NCI-H446 treated with DMSO at 0.1 percent for 48 hours (cell line): ENCODE measurements at regions not wholly inside any gene's neighbourhood (a gene's known extent, or its start where the extent isn't known, plus 50 kb on each side); places are given as distances from the start of the nearest gene placed in this dataset.

Source experiments
- DNase-seq: peaks from one replicate; lab custom pipeline; 2025; lab: John Stamatoyannopoulos, UW

DNA sequence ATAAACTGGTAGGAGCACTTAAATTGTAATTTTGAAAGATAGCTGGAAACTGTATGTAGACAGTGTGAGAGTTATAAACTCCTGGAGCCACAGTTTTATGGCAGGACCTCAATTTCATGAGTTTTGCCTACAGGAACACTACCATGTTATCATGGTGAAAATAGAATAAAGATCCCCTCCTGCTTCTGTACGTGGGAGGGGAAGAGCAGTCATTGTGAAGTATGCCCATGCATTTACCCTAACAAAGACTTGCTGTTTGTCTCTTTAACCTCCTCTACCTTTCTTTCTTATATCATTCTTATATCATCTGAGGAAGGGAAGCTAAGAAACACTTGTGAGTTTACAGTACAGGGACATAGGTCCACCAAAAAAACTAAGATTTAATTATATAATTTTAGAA is 327.0 kb downstream of the PCDH10 start:
- DNase-seq: no peak

DNA sequence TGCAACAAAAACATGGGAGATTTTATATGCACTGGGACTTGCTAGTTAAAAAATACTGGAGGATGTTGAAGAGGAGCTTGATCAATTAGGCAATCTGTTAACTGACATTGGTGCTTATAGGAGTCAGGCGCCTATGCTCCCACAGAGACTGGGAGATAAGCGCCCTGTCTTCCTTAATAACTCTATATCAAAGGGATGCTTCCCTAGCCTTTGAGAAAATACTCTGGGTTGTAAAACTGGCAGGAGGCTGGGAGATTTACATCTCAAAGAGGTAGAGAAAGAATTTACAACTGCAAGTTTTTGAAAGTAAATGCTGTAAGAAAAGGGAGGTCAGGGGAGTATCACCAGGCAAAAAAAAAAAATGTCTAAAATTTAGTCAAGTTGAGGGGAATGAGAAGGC is 325.4 kb downstream of the PCDH10 start:
- no peak for DNase-seq

DNA sequence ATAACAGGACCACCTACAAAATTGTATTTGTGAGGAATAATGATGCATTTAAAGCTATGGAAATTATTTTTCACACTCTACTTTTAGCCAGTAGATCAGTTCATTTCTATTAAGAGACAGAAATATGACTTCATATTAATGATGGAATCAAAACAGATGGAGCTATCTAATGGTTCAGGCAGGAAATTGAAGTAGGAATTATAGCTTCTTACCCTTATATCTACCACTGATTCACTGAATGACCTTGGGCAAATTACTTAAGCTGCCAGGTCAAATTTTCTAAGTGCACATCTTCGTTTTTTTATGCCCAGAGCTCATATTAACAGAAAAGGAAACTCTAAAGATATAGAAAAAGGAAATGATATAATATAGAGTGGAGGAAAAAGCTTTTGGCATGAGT is 323.1 kb downstream of the PCDH10 start:
- DNase-seq: no peak

DNA sequence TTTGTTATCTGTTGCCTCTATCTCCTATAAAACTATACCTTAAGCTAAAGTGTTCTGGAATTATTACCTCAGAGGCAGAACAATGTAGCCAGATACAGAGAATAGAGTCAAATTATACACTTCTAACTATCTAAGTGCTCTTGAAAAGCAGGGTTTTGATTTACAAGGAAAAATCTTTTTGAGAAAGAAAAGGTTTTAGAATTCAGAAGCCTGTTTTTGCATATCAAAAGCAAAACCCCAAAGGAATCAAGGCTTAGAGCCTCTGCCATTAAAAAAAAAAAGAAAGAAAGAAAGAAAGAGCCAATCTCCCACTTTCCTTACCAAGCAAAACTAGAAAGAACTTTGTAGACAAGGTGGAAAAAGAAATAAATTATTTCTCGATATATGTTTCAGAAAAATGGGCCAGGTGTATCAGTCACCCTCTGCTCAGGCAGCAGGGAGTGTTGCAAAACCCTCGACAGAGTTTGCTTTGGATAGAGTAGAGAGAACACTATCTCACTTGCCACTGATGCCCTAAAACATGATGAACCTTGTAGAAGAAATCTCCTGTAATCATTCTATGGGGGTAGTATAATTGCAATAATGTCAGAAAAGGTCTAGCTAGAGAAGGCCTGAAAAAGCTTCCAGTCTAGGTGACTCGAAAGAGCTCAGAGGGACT is 318.3 kb downstream of the PCDH10 start:
- DNase-seq: no peak

DNA sequence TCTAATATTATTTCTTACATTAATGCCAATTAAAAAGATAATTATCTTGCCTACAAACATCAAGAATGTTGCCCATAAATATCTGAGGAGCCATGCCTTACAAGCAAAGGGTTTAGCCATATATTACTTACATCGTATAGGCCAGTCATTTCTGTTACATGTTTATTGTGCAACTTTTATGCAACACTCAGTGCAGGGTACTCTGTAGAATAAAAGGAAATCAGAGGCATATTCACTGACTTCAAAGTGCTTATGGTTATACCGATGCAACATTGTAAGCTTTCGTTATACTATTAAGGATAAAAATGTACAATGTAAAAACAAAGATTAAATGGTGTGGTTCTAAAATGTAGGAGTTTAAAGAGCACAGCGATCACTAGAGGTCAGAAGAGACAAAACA is 315.9 kb downstream of the PCDH10 start:
- DNase-seq: no peak

DNA sequence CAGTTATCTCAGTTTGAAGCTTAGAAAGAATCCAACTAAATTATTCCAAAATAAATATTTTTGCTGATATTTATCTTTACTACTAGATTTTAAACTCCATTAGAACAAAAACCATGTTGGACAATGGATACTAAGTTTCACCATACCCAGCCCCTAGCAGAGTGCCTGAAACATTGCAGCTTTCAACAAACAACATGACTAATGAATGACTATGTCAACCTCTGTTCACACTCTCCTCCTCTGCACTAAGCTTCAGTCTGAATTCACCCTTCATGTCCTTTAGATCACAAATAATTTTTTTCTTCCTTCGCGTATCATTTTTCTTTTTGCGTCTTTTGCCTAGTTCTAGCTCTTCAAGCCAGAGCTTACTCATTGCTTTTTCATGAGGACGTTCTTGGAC is 315.2 kb downstream of the PCDH10 start:
- no peak for DNase-seq

DNA sequence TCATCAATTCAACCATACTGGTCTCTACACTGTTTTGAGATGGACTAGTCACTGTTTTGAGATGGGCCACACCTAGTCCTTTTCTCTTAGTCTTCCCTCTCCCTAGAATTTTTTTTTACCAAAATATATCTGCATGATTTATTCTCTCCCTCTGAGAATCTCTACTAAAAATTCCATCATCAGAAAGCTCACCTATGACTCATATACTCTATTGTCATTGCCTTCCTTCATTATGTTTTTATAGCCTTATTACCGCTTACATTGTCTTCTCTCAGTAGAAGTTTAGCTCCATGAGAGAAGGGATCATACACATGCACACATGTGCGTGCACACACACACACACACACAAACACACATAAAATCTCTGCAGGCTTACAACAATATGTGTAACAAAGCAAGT is 303.6 kb downstream of the PCDH10 start:
- DNase-seq: no peak

DNA sequence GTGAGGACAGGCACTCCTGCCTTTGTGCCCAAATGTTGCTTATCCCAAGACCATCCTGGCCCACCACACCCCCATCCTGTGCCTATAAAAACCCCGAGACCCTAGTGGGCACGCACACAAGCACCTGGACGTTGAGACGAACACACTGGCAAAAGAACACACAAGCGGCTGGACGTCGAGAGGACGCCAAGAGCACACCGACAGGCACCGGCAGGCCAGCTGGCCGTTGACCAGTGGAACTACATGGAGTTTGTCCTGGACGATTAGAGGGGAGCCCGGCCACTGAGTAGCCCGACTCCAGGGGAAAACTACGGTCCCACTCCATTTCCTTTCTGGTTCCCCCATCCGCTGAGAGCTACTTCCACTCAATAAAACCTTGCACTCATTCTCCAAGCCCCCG is 301.7 kb downstream of the PCDH10 start:
- no peak for DNase-seq

DNA sequence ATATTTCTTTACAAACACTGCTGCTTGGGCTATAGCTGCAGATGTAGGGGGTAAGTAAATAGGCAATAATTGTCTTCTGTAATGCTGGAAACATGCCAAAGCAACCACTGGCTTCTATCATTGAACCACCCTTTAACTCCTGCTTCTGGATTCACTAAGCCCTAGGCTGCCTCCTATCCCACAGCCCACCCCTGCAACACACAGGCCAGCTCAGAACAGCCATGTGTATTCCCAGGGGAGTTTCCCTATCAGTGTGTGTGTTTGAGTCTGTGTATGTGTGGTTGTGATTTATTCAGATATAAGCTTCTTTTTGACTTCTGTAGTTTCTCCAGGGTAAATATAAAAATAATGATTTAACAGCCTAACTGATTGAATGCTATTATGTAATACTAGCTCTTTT is 291.3 kb downstream of the PCDH10 start:
- DNase-seq: no peak

DNA sequence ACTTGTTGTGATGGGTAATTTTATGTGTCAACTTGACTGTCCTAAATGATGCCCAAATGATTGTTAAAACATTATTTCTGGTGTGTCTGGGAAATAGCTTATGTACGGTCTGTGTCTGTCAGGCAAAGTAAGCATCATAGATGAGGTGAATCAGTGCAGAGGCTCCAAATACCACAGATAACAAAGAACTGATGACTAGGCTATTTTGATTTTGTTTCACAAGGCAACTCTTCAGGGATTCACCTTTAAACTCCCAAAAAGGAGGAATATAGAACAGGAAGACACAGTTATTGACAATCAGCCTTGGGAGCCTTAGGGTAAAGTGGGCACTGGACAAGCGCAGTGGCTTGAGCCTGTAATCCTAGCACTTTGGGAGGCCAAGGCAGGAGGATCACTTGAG is 290.7 kb downstream of the PCDH10 start:
- no peak for DNase-seq

DNA sequence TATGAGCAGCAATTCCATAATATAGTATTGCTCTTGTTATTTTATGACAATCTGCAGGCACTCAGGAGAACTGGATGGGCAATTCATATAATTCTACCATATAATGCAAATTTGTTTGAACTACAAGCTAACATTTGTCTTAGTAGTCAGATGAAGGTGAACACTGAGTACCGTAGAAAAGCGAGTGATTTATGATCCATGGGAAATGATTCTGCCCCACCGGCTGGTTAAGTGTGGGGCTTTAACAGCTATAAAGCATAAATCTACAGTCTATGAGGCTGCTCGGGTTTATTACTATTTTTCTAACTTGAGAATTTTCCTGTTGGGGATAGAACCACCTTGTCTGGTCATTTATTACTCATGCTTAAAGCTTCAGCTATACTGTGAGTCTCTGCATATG is 275.5 kb downstream of the PCDH10 start:
- no peak for DNase-seq

DNA sequence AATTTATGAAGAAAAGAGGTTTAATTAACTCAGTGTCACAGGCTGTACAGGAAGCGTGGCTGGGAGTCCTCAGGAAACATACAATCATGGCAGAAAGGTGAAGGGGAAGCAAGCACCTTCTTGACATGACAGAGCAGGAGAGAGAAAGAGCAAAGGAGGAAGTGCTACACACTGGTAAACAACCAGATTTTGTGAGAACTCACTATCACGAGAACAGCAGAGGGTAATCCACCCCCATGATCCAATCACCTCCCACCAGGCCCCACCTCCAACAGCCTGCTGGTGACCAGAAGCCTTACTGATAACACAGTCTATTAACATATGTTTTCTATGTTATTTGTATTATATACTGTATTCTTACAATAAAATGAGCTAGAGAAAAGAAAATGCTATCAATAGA is 254.8 kb downstream of the PCDH10 start:
- DNase-seq: no peak

DNA sequence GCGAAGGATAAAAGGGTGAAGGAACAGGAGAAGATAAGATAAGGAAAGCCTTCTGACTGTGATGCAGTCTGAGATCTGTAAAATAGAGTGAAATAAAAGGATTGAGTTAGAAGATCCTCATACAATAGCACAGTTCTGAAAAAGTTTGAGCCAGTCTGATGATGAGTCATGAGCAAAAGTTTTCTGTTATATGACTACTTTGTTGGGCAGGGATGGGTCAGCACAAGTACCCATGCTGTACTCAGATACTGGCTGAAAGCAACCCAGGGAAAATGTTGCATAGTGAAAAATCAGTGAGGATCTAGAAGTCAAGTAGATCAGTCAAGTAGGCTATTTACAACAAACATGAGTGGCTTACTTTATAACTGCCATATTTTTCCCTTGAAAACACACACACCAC is 253.5 kb downstream of the PCDH10 start:
- DNase-seq: no peak

DNA sequence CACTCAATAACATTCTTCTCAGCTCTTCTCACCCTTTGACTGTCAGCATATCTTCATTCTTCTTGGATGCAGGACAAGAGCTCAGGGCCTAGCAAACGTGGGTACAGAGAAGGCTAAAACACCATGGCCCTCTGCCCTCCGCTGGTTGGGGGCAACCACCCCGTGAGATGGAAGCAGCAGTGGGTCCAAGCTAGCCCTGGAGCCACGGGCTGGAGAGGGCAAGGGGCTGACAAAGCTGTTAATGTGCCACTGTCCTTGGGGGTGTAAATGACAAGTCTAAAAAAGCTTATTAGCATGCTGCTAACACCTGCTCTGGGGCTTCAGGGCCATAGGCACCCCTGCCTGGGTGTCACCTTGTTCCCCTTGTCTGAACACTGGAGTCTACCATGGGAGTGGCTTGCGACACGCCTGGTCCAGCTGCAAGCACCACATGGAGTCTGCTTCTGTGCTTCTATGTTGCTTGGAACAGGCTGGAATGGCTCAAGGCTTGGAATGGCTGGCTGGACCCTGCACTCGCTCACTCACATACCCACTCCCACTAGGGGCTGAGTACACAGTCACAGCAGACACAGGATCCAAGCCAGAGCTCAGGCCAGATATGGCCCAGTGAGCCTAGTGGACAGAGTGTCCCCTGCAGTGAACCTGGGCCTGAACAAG is 246.0 kb downstream of the PCDH10 start:
- DNase-seq: no peak

DNA sequence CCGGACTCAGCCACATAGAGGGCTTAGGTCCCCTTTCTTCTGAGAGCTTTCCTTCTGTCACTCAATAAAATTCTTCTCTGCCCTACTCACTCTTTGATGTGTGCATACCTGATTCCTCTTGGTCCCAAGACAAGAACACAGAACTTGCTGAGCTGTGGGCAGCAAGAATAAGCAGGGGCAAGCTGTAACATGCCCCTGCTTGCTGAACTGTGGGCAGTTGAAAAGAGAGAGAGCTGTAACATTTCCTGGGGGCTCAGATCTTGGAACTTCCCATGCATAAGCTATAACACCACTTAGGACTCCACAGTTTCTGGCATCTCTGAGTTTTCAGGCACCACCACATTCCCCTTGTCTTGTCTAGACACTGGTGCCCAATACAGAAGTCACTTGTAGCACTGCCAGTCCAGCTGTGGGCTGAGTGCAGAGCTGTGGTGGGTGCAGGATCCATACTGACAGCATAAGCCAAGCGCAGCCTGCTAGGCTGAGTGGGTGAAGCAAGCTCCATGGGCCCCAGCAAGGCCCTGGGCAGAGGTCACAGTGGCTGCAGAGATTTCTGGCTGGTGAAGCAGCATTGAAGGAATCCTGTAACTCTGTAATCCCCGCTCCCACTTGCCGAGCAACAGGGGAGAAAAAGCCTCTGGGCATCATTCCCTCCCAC is 241.2 kb downstream of the PCDH10 start:
- no peak for DNase-seq

DNA sequence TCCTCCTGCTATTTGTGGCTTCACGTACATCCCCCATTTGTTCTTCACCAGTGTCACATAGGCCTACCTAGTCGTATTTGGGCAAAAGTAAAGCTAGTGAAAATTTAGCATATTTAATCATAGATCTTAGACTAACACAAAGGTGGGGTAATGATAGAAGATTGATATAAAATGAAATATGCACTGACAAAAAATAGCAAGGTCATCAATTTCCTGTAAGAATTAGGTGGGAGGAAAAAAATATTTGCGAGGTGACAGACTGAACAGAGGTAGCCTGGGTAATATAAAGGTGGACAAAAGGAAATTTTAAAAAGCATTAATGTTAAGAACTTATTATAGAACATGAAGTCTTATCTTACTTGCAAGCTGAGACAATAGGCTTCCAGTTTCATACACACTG is 239.9 kb downstream of the PCDH10 start:
- no peak for DNase-seq

DNA sequence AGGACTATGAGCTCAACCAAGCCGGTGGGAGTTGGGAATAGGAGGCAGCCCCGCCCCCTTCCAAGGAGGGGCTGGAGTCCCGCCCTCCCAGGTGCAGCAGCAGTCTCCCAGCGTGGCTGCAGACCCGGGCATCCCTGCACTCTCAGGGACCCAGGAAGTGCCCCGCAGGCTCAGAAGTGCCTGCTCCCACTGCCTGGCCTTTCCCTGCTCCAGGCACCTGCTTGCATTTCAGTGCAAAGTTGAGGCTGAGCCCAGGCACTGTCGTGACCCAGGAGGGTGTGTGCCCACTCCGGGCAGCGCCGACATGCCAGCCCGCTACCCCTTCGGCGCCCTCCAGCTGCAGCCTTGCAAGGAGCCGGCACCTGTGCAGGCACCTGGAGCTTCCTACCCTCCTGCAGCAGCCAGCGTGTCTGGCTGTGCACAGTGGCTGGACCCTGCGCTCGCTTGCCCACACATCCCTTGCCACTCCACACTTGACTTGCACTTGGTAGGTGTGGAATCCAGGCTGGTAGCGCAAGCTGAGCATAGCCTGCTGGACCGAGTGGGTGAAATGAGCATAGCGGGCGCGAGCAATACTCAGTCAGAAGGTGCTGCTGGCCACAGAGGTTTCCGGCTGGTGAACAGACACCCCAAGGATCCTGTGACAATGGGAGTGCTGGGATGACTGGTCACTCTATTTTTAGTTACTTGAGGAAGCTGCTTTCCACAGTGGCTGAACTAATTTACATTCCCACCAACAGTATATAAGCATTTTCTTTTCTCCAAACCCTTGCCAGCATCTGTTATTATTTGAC is 236.3 kb downstream of the PCDH10 start:
- DNase-seq: no peak

DNA sequence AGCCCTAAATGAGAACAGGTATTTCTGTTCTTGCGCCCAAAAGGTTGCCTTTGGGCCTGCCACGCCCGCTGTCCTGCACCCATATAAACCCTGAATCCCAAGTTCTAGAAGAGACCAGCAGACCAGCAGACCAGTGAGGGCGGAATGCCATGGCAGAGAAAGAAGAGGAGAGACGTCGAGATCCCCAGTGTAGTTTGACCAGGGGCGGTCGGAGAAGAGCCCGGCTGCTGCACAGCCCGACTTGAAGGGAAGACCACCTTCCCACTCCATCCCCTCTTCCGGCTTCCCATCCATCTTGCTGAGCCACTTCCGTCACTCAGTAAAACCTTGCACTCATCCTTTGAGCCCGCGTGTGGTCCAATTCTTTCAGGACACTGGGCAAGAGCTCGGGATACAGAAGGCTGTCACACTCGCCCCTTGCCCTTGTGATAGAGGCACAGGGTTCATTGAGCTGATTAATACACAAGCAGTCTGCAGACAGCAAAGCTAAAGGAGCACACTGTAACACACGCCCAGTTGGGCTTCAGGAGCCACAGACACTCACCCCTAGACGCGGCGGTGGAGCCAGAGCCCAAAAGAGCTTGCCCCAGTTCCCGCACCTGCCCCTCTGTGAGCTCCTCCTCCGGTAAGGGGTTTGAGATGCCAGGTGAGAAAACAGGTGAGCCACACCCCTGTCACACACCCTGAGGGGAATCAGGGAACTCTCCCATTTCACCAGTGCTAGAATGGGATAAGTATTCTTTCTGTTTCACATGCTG is 230.8 kb downstream of the PCDH10 start:
- no peak for DNase-seq

DNA sequence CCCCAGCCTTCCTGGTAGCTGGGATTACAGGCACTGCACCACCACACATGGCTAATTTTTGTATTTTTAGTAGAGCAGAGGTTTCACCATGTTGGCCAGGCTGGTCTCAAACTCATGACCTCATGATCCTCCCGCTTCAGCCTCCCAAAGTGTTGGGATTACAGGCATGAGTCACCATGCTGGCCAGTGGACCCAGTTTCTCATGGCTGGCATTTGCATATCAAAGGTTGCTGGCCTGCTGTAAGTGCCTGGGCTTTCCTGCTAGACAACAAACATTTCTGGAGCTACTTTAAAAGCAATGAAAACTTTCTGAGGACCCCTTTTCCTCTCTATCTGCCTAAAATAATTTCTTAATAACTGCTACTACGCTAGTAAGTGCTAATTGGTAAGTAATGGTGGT is 228.2 kb downstream of the PCDH10 start:
- DNase-seq: no peak

DNA sequence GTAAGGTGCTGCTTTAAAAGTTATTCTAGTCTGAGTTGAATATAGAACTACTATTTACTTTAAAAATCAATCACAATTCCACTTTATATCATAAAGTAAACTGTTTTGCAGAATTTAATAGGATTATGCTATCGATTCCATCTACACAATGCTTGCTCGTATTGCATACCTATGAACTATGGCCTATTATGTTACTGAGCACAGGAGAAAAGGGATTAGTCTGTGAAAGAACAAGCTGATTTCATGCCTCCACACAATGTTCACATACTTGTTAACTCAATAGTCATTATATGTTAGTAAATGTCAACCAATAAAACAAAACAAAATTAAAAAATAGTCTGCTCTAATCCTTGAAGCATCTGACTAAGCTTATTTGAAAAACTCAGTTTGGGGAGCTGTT is 223.6 kb downstream of the PCDH10 start:
- DNase-seq: no peak

DNA sequence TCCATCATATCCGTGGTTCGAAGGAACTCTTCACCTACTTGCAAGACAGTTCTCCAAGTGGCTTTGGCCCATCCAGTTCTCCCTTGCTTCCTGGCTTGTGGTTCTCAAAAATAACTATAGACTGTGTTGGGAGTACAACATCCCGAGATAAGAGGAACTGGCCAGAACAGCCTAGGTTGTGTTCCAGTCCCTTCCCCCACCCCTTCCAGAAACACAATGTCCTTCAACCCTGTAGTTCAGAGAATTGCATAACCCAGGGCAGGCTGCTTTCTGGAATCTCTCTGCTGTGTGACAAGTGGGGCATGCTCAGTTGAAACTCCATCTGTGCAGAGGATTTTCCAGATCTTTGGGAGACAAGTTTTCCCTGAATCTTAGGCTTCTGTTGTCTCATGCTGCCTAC is 206.5 kb downstream of the PCDH10 start:
- no peak for DNase-seq

DNA sequence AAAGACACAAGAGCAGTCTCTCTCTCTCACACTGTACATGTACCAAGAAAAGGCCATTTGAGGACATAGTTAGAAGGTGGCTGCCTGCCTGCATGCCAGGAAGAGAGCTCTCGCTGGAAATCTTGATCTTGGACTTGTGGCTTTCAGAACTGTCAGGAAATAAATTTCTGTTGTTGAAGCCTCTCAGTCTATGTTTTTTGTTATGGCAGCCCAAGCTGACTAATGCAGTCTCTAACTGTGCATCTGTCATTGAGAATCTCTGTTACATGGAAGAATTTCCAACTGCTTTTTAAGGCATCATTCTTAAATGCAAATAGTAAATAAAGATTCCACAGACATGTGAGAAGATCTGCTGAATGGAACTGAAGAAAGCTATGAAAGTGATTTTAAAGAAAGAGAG is 198.3 kb downstream of the PCDH10 start:
- no peak for DNase-seq
